Transverse colon (tissue), 4 donors: ENCODE measurements at regions not wholly inside any gene's neighbourhood (a gene's known extent, or its start where the extent isn't known, plus 50 kb on each side); places are given as distances from the start of the nearest gene placed in this dataset.
"Not testable (repeated sequence)": the region's sequence is repeated elsewhere in the genome, so short reads cannot be mapped to it uniquely, and the experiment has no call there.

Experiments used
- CTCF ChIP-seq, 5 experiments: fragments of 200-600 bp in 3 of 5; fragments of 450-650 bp in 2 of 5; sonication (generic) in 3 of 5; IDR thresholded peaks; 1 replicate in 2 of 5; 2 replicates in 3 of 5; pipeline ENCODE4 v1.5.1; 2016 to 2017; ENCODE audit warnings: antibody characterized with exemption in 5 of 5, inconsistent platforms in 3 of 5, mild to moderate bottlenecking in 2 of 5, moderate library complexity in 1 of 5
- POLR2A ChIP-seq: fragments of 450-650 bp; IDR thresholded peaks from one replicate; pipeline ENCODE4 v1.6.1; 2016; ENCODE audit warnings: antibody characterized with exemption, mild to moderate bottlenecking, moderate library complexity
- POLR2AphosphoS5 ChIP-seq, 3 donors: sonication (generic); formaldehyde crosslinking; IDR thresholded peaks; one replicate each; pipeline ENCODE4 v1.6.1; 2016; ENCODE audit warnings: antibody characterized with exemption in 3 of 3

- TF ChIP-seq CTCF (IDR thresholded peaks at IDR 0.05); POLR2AphosphoS5 (IDR thresholded peaks at IDR 0.05); POLR2A: not testable (repeated sequence)
Measured at GRCh38 chr21:6496356-6496755, 4025.0 kb upstream of the TPTE start.
